H1 (cell line): ENCODE measurements at regions not wholly inside any gene's neighbourhood (a gene's known extent, or its start where the extent isn't known, plus 50 kb on each side); places are given as distances from the start of the nearest gene placed in this dataset.

ENCODE experiments used
- CTCF ChIA-PET: fragments of 300-600 bp; sonication (Branson Sonifier 250); formaldehyde crosslinking; loops from one replicate; lab custom pipeline; 2021; ENCODE audit not compliant: partially characterized antibody; lab: Charles Lee
- POLR2A ChIA-PET: fragments of 300-600 bp; sonication (Branson Sonifier 250); formaldehyde crosslinking; loops from one replicate; lab custom pipeline; 2021; ENCODE audit warnings: inconsistent platforms; ENCODE audit not compliant: partially characterized antibody; lab: Charles Lee
- DNase-seq, 2 experiments: peaks; one replicate each; pipeline versions ENCODE4 v3.0.0 to v3.0.0-alpha.2; 2010 to 2022; ENCODE audit warnings: low spot score in 2 of 2, low read depth in 1 of 2, mixed read lengths in 1 of 2
- FAIRE-seq: peaks from 2 replicates; lab custom pipeline; 2011; peaks lifted over from hg19 to GRCh38; lab: Jason Lieb, UNC
- H2AFZ ChIP-seq: 2 replicates; pipeline ENCODE4 v1.8.1; 2012; ENCODE audit warnings: low read length, inconsistent platforms
- H2AK5ac ChIP-seq: 2 replicates; pipeline ENCODE4 v1.6.1; 2013; ENCODE audit warnings: low read depth, low read length
- H2BK120ac ChIP-seq: replicated peaks from 2 replicates; pipeline ENCODE3; 2013; ENCODE audit warnings: low read depth, low read length, inconsistent platforms
- H2BK12ac ChIP-seq: 2 replicates; pipeline ENCODE4 v1.6.1; 2013; ENCODE audit warnings: low read depth, low read length
- H2BK15ac ChIP-seq: 2 replicates; pipeline ENCODE4 v1.6.1; 2013; ENCODE audit warnings: low read length
- H2BK20ac ChIP-seq: 2 replicates; pipeline ENCODE4 v1.6.1; 2013; ENCODE audit warnings: low read length
- H2BK5ac ChIP-seq: 2 replicates; pipeline ENCODE4 v1.6.1; 2013; ENCODE audit warnings: low read depth, low read length
- H3K14ac ChIP-seq: 2 replicates; pipeline ENCODE4 v1.6.1; 2013; ENCODE audit warnings: inconsistent platforms; ENCODE audit not compliant: insufficient read length
- H3K18ac ChIP-seq: 2 replicates; pipeline ENCODE4 v1.6.1; 2013; ENCODE audit warnings: low read length; ENCODE audit errors: extremely low read depth
- H3K23ac ChIP-seq: 2 replicates; pipeline ENCODE4 v1.6.1; 2013; ENCODE audit warnings: inconsistent platforms; ENCODE audit not compliant: insufficient read length
- H3K23me2 ChIP-seq: 2 replicates; pipeline ENCODE4 v1.6.1; 2013; ENCODE audit warnings: low read depth, low read length
- H3K27ac ChIP-seq: 2 replicates; pipeline ENCODE4 v1.6.1; 2011; ENCODE audit warnings: low read depth, low read length, inconsistent platforms
- H3K27me3 ChIP-seq, 4 experiments: replicated peaks in 1 of 4; 1 replicate in 1 of 4; 2 replicates in 3 of 4; pipeline versions ENCODE4 v1.6.1 to v1.8.1; 2011 to 2013; ENCODE audit warnings: low read length in 3 of 4, mild to moderate bottlenecking in 3 of 4, inconsistent platforms in 2 of 4, mixed read lengths in 2 of 4, moderate library complexity in 1 of 4; ENCODE audit not compliant: control insufficient read depth in 3 of 4, insufficient read depth in 3 of 4; ENCODE audit errors: extremely low read depth in 1 of 4
- H3K36me3 ChIP-seq, 4 experiments: 2 replicates each; pipeline versions ENCODE4 v1.6.1 to v1.8.1; 2011 to 2013; ENCODE audit warnings: mild to moderate bottlenecking in 4 of 4, low read length in 3 of 4, moderate library complexity in 2 of 4, control low read depth in 1 of 4, inconsistent platforms in 1 of 4; ENCODE audit not compliant: insufficient read depth in 4 of 4, control insufficient read depth in 2 of 4
- H3K4ac ChIP-seq: replicated peaks from 2 replicates; pipeline ENCODE3; 2013; ENCODE audit warnings: low read length, low read depth, mixed read lengths, inconsistent platforms; ENCODE audit not compliant: insufficient read length
- H3K4me1 ChIP-seq, 4 experiments: replicated peaks in 1 of 4; 1 replicate in 1 of 4; 2 replicates in 3 of 4; pipeline versions ENCODE4 v1.6.1 to v1.8.1; 2011 to 2013; ENCODE audit warnings: low read length in 3 of 4, inconsistent platforms in 2 of 4, mixed read lengths in 1 of 4; ENCODE audit not compliant: insufficient read depth in 4 of 4, control insufficient read depth in 3 of 4
- H3K4me2 ChIP-seq, 2 experiments: 2 replicates each; pipeline versions ENCODE4 v1.6.1 to v1.8.1; 2011 to 2013; ENCODE audit warnings: low read depth in 2 of 2, low read length in 2 of 2, control low read depth in 1 of 2, inconsistent platforms in 1 of 2, mild to moderate bottlenecking in 1 of 2; ENCODE audit not compliant: insufficient read depth in 1 of 2
- H3K4me3 ChIP-seq, 4 experiments: fragments of 200-600, 300-600 bp in 1 of 4; sonication (generic), shearing (Covaris generic), sonication (Bioruptor Twin) in 1 of 4; 2 replicates each; pipeline versions ENCODE4 v1.5.1 to v1.8.1; 2011 to 2016; ENCODE audit warnings: low read length in 4 of 4, low read depth in 3 of 4, control low read depth in 2 of 4, inconsistent platforms in 2 of 4, mild to moderate bottlenecking in 2 of 4, mixed read lengths in 1 of 4, moderate library complexity in 1 of 4; ENCODE audit not compliant: insufficient read depth in 2 of 4; ENCODE audit errors: extremely low read depth in 1 of 4
- H3K56ac ChIP-seq: replicated peaks from 2 replicates; pipeline ENCODE3; 2013; ENCODE audit warnings: low read depth, mild to moderate bottlenecking, mixed read lengths, low read length, inconsistent platforms; ENCODE audit not compliant: insufficient read length
- H3K79me1 ChIP-seq: 2 replicates; pipeline ENCODE4 v1.6.1; 2013; ENCODE audit warnings: low read depth, low read length, control low read depth
- H3K79me2 ChIP-seq, 2 experiments: 2 replicates each; pipeline versions ENCODE4 v1.6.1 to v1.8.1; 2012 to 2013; ENCODE audit warnings: low read length in 2 of 2, mild to moderate bottlenecking in 2 of 2, inconsistent platforms in 1 of 2; ENCODE audit not compliant: insufficient read depth in 2 of 2, control insufficient read depth in 1 of 2
- H3K9ac ChIP-seq, 4 experiments: replicated peaks in 1 of 4; 1 replicate in 1 of 4; 2 replicates in 3 of 4; pipeline versions ENCODE4 v1.6.1 to v1.8.1; 2011 to 2013; ENCODE audit warnings: low read depth in 3 of 4, low read length in 3 of 4, control low read depth in 2 of 4, mild to moderate bottlenecking in 2 of 4, moderate library complexity in 2 of 4, inconsistent platforms in 1 of 4; ENCODE audit errors: extremely low read depth in 1 of 4
- H3K9me3 ChIP-seq, 2 experiments: 2 replicates each; pipeline versions ENCODE4 v1.6.1 to v1.8.1; 2012 to 2013; ENCODE audit warnings: mild to moderate bottlenecking in 2 of 2, moderate library complexity in 2 of 2, control low read depth in 1 of 2, inconsistent platforms in 1 of 2, low read depth in 1 of 2, low read length in 1 of 2, mixed read lengths in 1 of 2; ENCODE audit not compliant: insufficient read depth in 2 of 2
- H4K20me1 ChIP-seq, 2 experiments: replicated peaks in 1 of 2; 2 replicates each; pipeline versions ENCODE3 to v1.8.1; 2011 to 2013; ENCODE audit warnings: inconsistent platforms in 2 of 2, low read length in 2 of 2, mild to moderate bottlenecking in 1 of 2; ENCODE audit not compliant: insufficient read depth in 2 of 2, control insufficient read depth in 1 of 2
- H4K5ac ChIP-seq: 2 replicates; pipeline ENCODE4 v1.6.1; 2013; ENCODE audit warnings: low read length, low read depth, mixed read lengths, inconsistent platforms; ENCODE audit not compliant: insufficient read length
- H4K8ac ChIP-seq: 2 replicates; pipeline ENCODE4 v1.8.0; 2013; ENCODE audit warnings: mild to moderate bottlenecking, moderate library complexity, low read length, inconsistent platforms; ENCODE audit not compliant: insufficient read depth; ENCODE audit errors: extremely low read depth
- H4K91ac ChIP-seq: replicated peaks from 2 replicates; pipeline ENCODE3; 2013; ENCODE audit warnings: low read length, mixed read lengths, inconsistent platforms; ENCODE audit not compliant: insufficient read length
- BACH1 ChIP-seq: IDR thresholded peaks from 2 replicates; pipeline ENCODE4 v1.6.1; 2012; ENCODE audit warnings: low read length, improper control_type of control experiment
- HDAC2 ChIP-seq, 2 experiments: fragments of 300-600 bp in 1 of 2; sonication (generic) in 1 of 2; IDR thresholded peaks; 2 replicates each; pipeline ENCODE4 v1.6.1; 2011 to 2012; ENCODE audit warnings: low read depth in 2 of 2, low read length in 2 of 2, mild to moderate bottlenecking in 2 of 2, moderate library complexity in 2 of 2, borderline replicate concordance in 1 of 2, inconsistent platforms in 1 of 2
- KDM1A ChIP-seq: fragments of 200-600, 300-600 bp; sonication (generic); IDR thresholded peaks from 2 replicates; pipeline ENCODE4 v1.7.1; 2016; ENCODE audit warnings: mild to moderate bottlenecking, low read length, borderline replicate concordance
- POU5F1 ChIP-seq: IDR thresholded peaks from 2 replicates; pipeline ENCODE4 v1.6.1; 2011; ENCODE audit warnings: low read depth, mild to moderate bottlenecking, low read length, moderate library complexity
- SRF ChIP-seq: IDR thresholded peaks from 2 replicates; pipeline ENCODE4 v1.6.1; 2011; ENCODE audit warnings: mild to moderate bottlenecking, low read depth, low read length, moderate library complexity
- TBP ChIP-seq: IDR thresholded peaks from 2 replicates; pipeline ENCODE4 v1.6.1; 2011; ENCODE audit warnings: low read depth, low read length, improper control_type of control experiment
- WGBS, 2 experiments: shearing (Covaris generic) in 1 of 2; methylation state at CpG; one replicate each; pipeline versions ENCODE4 v1.1.6 to v1.1.7; 2013 to 2015; ENCODE audit warnings: low lambda C conversion rate in 2 of 2, mixed read lengths in 2 of 2, inconsistent platforms in 1 of 2, low coverage in 1 of 2, missing lambda C conversion rate in 1 of 2; ENCODE audit not compliant: insufficient replicate concordance in 2 of 2, insufficient coverage in 1 of 2, insufficient read length in 1 of 2; ENCODE audit errors: extremely low coverage in 1 of 2, missing lambda C conversion rate in 1 of 2; 5-methylcytosine and 5-hydroxymethylcytosine counted together
- TF ChIP-seq, protein P1 (sequence below): IDR thresholded peaks from 2 replicates; pipeline ENCODE4 v1.6.1; 2011; ENCODE audit warnings: low read depth, mild to moderate bottlenecking, low read length; ENCODE audit not compliant: insufficient read depth

DNA sequence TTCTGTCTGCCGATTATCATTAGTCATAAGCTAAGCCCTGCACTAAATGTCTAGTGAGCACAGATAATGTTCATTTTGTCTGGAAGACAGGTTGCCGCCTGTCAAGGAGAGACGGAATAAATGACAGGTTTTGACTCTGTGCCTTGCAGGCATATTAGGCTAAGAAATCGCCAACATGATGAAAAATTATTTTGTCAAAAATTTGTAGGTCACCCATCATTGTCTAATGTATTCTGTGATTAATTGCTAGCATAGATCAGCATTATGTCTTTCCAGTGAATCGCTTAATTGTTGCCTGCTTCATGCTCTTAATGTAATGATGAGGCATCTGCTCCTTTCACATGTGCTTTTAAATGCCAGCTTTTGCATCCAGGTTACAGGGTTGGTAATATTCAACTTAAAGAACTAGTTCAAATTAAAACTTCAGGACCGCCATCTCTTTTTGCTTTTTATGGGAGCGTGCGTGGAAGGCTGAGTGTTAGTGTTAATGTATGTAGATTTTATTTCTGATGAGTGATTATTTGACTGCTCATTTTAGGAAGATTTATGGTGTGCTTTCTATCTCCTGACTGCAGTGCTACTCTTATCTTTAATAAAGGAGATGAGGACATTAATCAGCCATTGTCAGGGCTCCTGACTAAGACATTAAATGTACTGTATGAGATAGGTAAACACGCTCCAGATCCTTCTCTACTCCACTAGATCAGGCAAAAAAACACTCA lies 120.8 kb upstream of the MEIS2 start:
- H3K4me2 ChIP-seq, result no peak overlapping the region
- H2AFZ ChIP-seq, result no peak overlapping the region
- H3K9ac ChIP-seq, result no peak overlapping the region

More for the DNA sequence above, 120.8 kb upstream of the MEIS2 start:
- Histone ChIP-seq H3K18ac (no peak overlapping the region), H3K23me2 (no peaks in the 10 kb centered on the region), H3K56ac (no peak overlapping the region), H3K4me3 (no peak overlapping the region), H3K23ac (no peak overlapping the region), H2BK12ac (no peak overlapping the region), H4K91ac (no peak overlapping the region), H3K9me3 (no peaks in the 10 kb centered on the region), H2BK5ac (no peak overlapping the region), H2AK5ac (no peak overlapping the region), H3K36me3 (no peaks in the 10 kb centered on the region), H4K8ac (no peak overlapping the region), H3K4ac (no peak overlapping the region), H4K20me1 (no peaks in the 10 kb centered on the region), H4K5ac (no peak overlapping the region), H3K79me1 (no peaks in the 10 kb centered on the region), H3K27ac (no peak overlapping the region), H2BK15ac (no peak overlapping the region), H3K14ac (no peak overlapping the region), H3K79me2 (no peaks in the 10 kb centered on the region), H2BK120ac (no peak overlapping the region), H2BK20ac (no peak overlapping the region), H3K4me1 (no peaks in the 10 kb centered on the region), H3K27me3 (no peaks in the 10 kb centered on the region)
- ChIA-PET POLR2A (no interaction called here), CTCF (interaction anchor here (0.6 kb wide), 1 partner anchor 761 kb away, joined by 5 read pairs; no protein-coding TSS in a partner anchor)
- FAIRE-seq (no peak), DNase-seq (no peak)
- WGBS, 2 experiments, result 89% methylated on average over 9 of the region's 9 CpGs; no CpG with 5 or more reads in 1 of the 2 experiments
- TF ChIP-seq, protein P1, sequence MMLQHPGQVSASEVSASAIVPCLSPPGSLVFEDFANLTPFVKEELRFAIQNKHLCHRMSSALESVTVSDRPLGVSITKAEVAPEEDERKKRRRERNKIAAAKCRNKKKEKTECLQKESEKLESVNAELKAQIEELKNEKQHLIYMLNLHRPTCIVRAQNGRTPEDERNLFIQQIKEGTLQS, result no peak
- TF ChIP-seq POU5F1, result no peak
- TF ChIP-seq SRF, result no peak
- TF ChIP-seq TBP, result no peak
- no peak for TF ChIP-seq BACH1
- TF ChIP-seq HDAC2 (IDR thresholded peaks at IDR 0.05; ENCODE audit: borderline replicate concordance in 1 of 2, low read depth in 2 of 2, low read length in 2 of 2), result no peak
- no peak for TF ChIP-seq KDM1A
